ENCODE measurements at regions not wholly inside any gene's neighbourhood (a gene's known extent, or its start where the extent isn't known, plus 50 kb on each side); places are given as distances from the start of the nearest gene placed in this dataset.
A peak's percentile ranks its signal among the peaks of the same experiment; 100 is the strongest.

- Mint-ChIP-seq H3K4me3 (no peak overlapping the region), H3K27me3 (ENCODE audit: low read depth) (no peaks in the 10 kb centered on the region), H3K9me3 (no peaks in the 10 kb centered on the region), H3K4me1 (peaks cover 24% of the 10 kb centered on the region), H3K36me3 (ENCODE audit: low read depth) (no peaks in the 10 kb centered on the region), H3K27ac (peak overlapping the region; percentile 93 to 96 (median 95))
- TF ChIP-seq CTCF (IDR thresholded peaks at IDR 0.05; ENCODE audit: unreplicated experiment in 3 of 3): no peak
Measured at GRCh38 chr4:149988087-149988410, 90.2 kb upstream of the DCLK2 start.

- peaks cover 3% of the 10 kb centered on the region for H3K9me3 Mint-ChIP-seq
- H3K27me3 Mint-ChIP-seq (ENCODE audit: low read depth): peaks cover 7% of the 10 kb centered on the region
- no peak overlapping the region for H3K27ac Mint-ChIP-seq
- no peak for TF ChIP-seq CTCF (IDR thresholded peaks at IDR 0.05; ENCODE audit: unreplicated experiment in 3 of 3)
- H3K4me1 Mint-ChIP-seq: peaks cover 4% of the 10 kb centered on the region
- H3K4me3 Mint-ChIP-seq: no peak overlapping the region
- no peaks in the 10 kb centered on the region for H3K36me3 Mint-ChIP-seq (ENCODE audit: low read depth)
Measured at GRCh38 chr4:149993030-149993429, 85.2 kb upstream of the DCLK2 start.

GRCh38 chr4:149995134-149995756 lies 83.0 kb upstream of the DCLK2 start:
- Mint-ChIP-seq H3K36me3 (ENCODE audit: low read depth) (no peaks in the 10 kb centered on the region), H3K4me3 (no peak overlapping the region), H3K9me3 (peaks cover 3% of the 10 kb centered on the region), H3K27ac (no peak overlapping the region), H3K4me1 (no peaks in the 10 kb centered on the region), H3K27me3 (ENCODE audit: low read depth) (peaks cover 9% of the 10 kb centered on the region)
- TF ChIP-seq CTCF (IDR thresholded peaks at IDR 0.05; ENCODE audit: unreplicated experiment in 3 of 3): no peak

- Mint-ChIP-seq H3K36me3 (ENCODE audit: low read depth) (no peaks in the 10 kb centered on the region), H3K4me3 (no peak overlapping the region), H3K27ac (peak overlapping the region in 2 of 3 experiments; percentile 15 to 20), H3K4me1 (peaks cover 10% of the 10 kb centered on the region), H3K9me3 (peaks cover 3% of the 10 kb centered on the region), H3K27me3 (ENCODE audit: low read depth) (peaks cover 16% of the 10 kb centered on the region)
- no peak for TF ChIP-seq CTCF (IDR thresholded peaks at IDR 0.05; ENCODE audit: unreplicated experiment in 3 of 3)
Measured at GRCh38 chr4:149997881-149998421, 80.3 kb upstream of the DCLK2 start.

GRCh38 chr4:149999485-150000074 lies 78.7 kb upstream of the DCLK2 start:
- no peak overlapping the region for H3K4me3 Mint-ChIP-seq
- H3K9me3 Mint-ChIP-seq: peaks cover 3% of the 10 kb centered on the region
- no peaks in the 10 kb centered on the region for H3K36me3 Mint-ChIP-seq (ENCODE audit: low read depth)
- peak; percentile 68 to 82 (median 72) for TF ChIP-seq CTCF (IDR thresholded peaks at IDR 0.05; ENCODE audit: unreplicated experiment in 3 of 3)
- peaks cover 12% of the 10 kb centered on the region for H3K27me3 Mint-ChIP-seq (ENCODE audit: low read depth)
- H3K27ac Mint-ChIP-seq: peak overlapping the region in 1 of 3 experiments; percentile 30
- peaks cover 23% of the 10 kb centered on the region for H3K4me1 Mint-ChIP-seq

- peaks cover 12% of the 10 kb centered on the region for H3K27me3 Mint-ChIP-seq (ENCODE audit: low read depth)
- H3K4me3 Mint-ChIP-seq: no peak overlapping the region
- H3K9me3 Mint-ChIP-seq: no peaks in the 10 kb centered on the region
- no peak for TF ChIP-seq CTCF (IDR thresholded peaks at IDR 0.05; ENCODE audit: unreplicated experiment in 3 of 3)
- H3K4me1 Mint-ChIP-seq: peaks cover 39% of the 10 kb centered on the region
- H3K27ac Mint-ChIP-seq: no peak overlapping the region
- H3K36me3 Mint-ChIP-seq (ENCODE audit: low read depth): no peaks in the 10 kb centered on the region
Measured at GRCh38 chr4:150001815-150002214, 76.4 kb upstream of the DCLK2 start.

All from nephron (organoid).